ENCODE measurements at regions not wholly inside any gene's neighbourhood (a gene's known extent, or its start where the extent isn't known, plus 50 kb on each side); places are given as distances from the start of the nearest gene placed in this dataset.

- no peaks in the 10 kb centered on the region for H3K4me1 ChIP-seq (ENCODE audit: control insufficient read depth in 1 of 2, insufficient read depth in 2 of 2, low read length in 2 of 2)
- H3K9ac ChIP-seq (ENCODE audit: insufficient read depth, low read length, poor library complexity, severe bottlenecking) = no peak overlapping the region
- Mint-ChIP-seq H3K27me3 (ENCODE audit: low read depth in 3 of 3) (peaks cover 0 to 2% (median 0%) of the 10 kb centered on the region in 3 donors), H3K9me3 (peaks cover 0 to 2% (median 0%) of the 10 kb centered on the region in 7 donors), H3K36me3 (no peaks in the 10 kb centered on the region), H3K27ac (no peak overlapping the region), H3K4me1 (no peaks in the 10 kb centered on the region), H3K4me3 (no peak overlapping the region)
- TF ChIP-seq CTCF (IDR thresholded peaks at IDR 0.05) = no peak
- H3K79me2 ChIP-seq (ENCODE audit: insufficient read depth, low read length) = no peaks in the 10 kb centered on the region
- H3K4me2 ChIP-seq (replicated peaks; ENCODE audit: extremely low read depth, low read length, poor library complexity, severe bottlenecking) = no peak overlapping the region
- intact Hi-C loops (cut with micrococcal nuclease) = no loop called here
- H4K20me1 ChIP-seq (ENCODE audit: insufficient read depth, low read length) = no peaks in the 10 kb centered on the region
- H3K36me3 ChIP-seq (replicated peaks in 1 of 2; ENCODE audit: control insufficient read depth in 1 of 2, insufficient read depth in 2 of 2, low read length in 2 of 2) = no peaks in the 10 kb centered on the region
- H3K4me3 ChIP-seq (replicated peaks in 1 of 3; ENCODE audit: low read depth in 2 of 3, low read length in 3 of 3) = no peak overlapping the region
- no peak overlapping the region for H2AFZ ChIP-seq (ENCODE audit: insufficient read depth, low read depth, low read length, poor library complexity, severe bottlenecking)
- WGBS (ENCODE audit: insufficient coverage) = 98% methylated on average over 5 of the region's 7 CpGs
- DNase-seq = no peak
- no peak overlapping the region for H3K27ac ChIP-seq (ENCODE audit: low read depth in 1 of 2, low read length in 2 of 2)
- H3K9me3 ChIP-seq (replicated peaks in 1 of 2; ENCODE audit: control insufficient read depth in 1 of 2, insufficient read depth in 1 of 2, low read length in 2 of 2) = no peaks in the 10 kb centered on the region
- H3K27me3 ChIP-seq (ENCODE audit: control insufficient read depth in 2 of 2, insufficient read depth in 2 of 2, low read length in 2 of 2) = no peaks in the 10 kb centered on the region
Observed at GRCh38 chr9:73539881-73540390, 388.3 kb downstream of the ANXA1 start.

GRCh38 chr9:73541923-73542322, 390.3 kb downstream of the ANXA1 start:
- H3K27ac ChIP-seq (ENCODE audit: low read depth in 1 of 2, low read length in 2 of 2) = no peak overlapping the region
- H3K79me2 ChIP-seq (ENCODE audit: insufficient read depth, low read length) = no peaks in the 10 kb centered on the region
- Mint-ChIP-seq H3K4me3 (no peak overlapping the region), H3K36me3 (no peaks in the 10 kb centered on the region), H3K4me1 (no peaks in the 10 kb centered on the region), H3K27ac (no peak overlapping the region), H3K9me3 (peaks cover 0 to 2% (median 0%) of the 10 kb centered on the region in 7 donors), H3K27me3 (ENCODE audit: low read depth in 3 of 3) (peaks cover 0 to 2% (median 0%) of the 10 kb centered on the region in 3 donors)
- intact Hi-C loops (cut with micrococcal nuclease) = no loop called here
- DNase-seq = no peak
- no peak overlapping the region for H3K4me2 ChIP-seq (replicated peaks; ENCODE audit: extremely low read depth, low read length, poor library complexity, severe bottlenecking)
- TF ChIP-seq CTCF (IDR thresholded peaks at IDR 0.05) = no peak
- no peaks in the 10 kb centered on the region for H4K20me1 ChIP-seq (ENCODE audit: insufficient read depth, low read length)
- no peak overlapping the region for H2AFZ ChIP-seq (ENCODE audit: insufficient read depth, low read depth, low read length, poor library complexity, severe bottlenecking)
- H3K27me3 ChIP-seq (ENCODE audit: control insufficient read depth in 2 of 2, insufficient read depth in 2 of 2, low read length in 2 of 2) = no peaks in the 10 kb centered on the region
- WGBS (ENCODE audit: insufficient coverage) = no CpG with 5 or more reads among the region's 2 CpGs
- H3K9me3 ChIP-seq (replicated peaks in 1 of 2; ENCODE audit: control insufficient read depth in 1 of 2, insufficient read depth in 1 of 2, low read length in 2 of 2) = no peaks in the 10 kb centered on the region
- no peaks in the 10 kb centered on the region for H3K36me3 ChIP-seq (replicated peaks in 1 of 2; ENCODE audit: control insufficient read depth in 1 of 2, insufficient read depth in 2 of 2, low read length in 2 of 2)
- no peak overlapping the region for H3K4me3 ChIP-seq (replicated peaks in 1 of 3; ENCODE audit: low read depth in 2 of 3, low read length in 3 of 3)
- no peaks in the 10 kb centered on the region for H3K4me1 ChIP-seq (ENCODE audit: control insufficient read depth in 1 of 2, insufficient read depth in 2 of 2, low read length in 2 of 2)
- no peak overlapping the region for H3K9ac ChIP-seq (ENCODE audit: insufficient read depth, low read length, poor library complexity, severe bottlenecking)

Data from CD14-positive monocyte (primary cell).